ENCODE measurements at regions not wholly inside any gene's neighbourhood (a gene's known extent, or its start where the extent isn't known, plus 50 kb on each side); places are given as distances from the start of the nearest gene placed in this dataset.

DNA sequence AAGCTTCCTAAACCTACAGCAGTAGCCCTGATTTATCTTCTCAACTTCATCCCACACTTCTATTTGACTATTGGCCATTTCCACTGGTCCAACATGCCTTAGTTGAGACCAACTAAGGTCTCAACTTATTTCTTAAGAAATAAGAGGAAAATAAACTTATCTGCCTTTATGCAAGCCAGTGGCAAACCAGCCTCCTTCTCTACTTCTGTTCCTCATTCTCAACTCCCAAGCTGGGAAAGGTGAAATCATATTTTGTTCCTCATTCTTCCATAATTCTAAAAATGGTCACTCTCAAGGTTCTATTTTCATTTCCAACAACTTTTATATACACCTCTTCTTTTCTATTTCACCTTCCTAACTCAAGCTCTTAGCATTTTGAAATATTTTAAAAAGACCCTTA, 149.6 kb upstream of the C9orf72 start:
- H3K4me2 ChIP-seq (ENCODE audit: control insufficient read depth, insufficient read depth) = no peak overlapping the region
- SMC1A ChIA-PET (ENCODE audit: uncharacterized antibody, unreplicated experiment) = interaction anchor here (0.6 to 8.9 kb wide), 3 partner anchors 25 to 390 kb away, joined by 3 to 100 read pairs (median 8); no protein-coding TSS in a partner anchor
- DNase-seq (ENCODE audit: low read depth, low spot score) (no peak), FAIRE-seq (no peak), ATAC-seq (no peak)
- intact Hi-C loops (cut with micrococcal nuclease; ENCODE audit: unreplicated experiment) (no loop called here), in situ Hi-C loops (cut with MboI) (loop anchor here (5.0 kb wide), 1 partner anchor 349 kb away; no protein-coding TSS in a partner anchor)
- H3K4me1 ChIP-seq (ENCODE audit: control insufficient read depth, insufficient read depth, low read length) = no peaks in the 10 kb centered on the region
- no peak overlapping the region for H3K4me3 ChIP-seq
- no peaks in the 10 kb centered on the region for H4K20me1 ChIP-seq (ENCODE audit: control insufficient read depth, insufficient read depth)
- H3K9me3 ChIP-seq (replicated peaks; ENCODE audit: control insufficient read depth, insufficient read depth, low read length) = no peaks in the 10 kb centered on the region
- TF ChIP-seq, protein P1, sequence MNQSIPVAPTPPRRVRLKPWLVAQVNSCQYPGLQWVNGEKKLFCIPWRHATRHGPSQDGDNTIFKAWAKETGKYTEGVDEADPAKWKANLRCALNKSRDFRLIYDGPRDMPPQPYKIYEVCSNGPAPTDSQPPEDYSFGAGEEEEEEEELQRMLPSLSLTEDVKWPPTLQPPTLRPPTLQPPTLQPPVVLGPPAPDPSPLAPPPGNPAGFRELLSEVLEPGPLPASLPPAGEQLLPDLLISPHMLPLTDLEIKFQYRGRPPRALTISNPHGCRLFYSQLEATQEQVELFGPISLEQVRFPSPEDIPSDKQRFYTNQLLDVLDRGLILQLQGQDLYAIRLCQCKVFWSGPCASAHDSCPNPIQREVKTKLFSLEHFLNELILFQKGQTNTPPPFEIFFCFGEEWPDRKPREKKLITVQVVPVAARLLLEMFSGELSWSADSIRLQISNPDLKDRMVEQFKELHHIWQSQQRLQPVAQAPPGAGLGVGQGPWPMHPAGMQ (IDR thresholded peaks at IDR 0.05; ENCODE audit: borderline replicate concordance) = no peak
- no peak for TF ChIP-seq POLR2AphosphoS2 (IDR thresholded peaks at IDR 0.05; ENCODE audit: low read depth, low read length)
- TF ChIP-seq NRF1 (conservative IDR thresholded peaks at IDR 0.05; ENCODE audit: low read depth, low read length) = no peak
- TF ChIP-seq, protein P2, sequence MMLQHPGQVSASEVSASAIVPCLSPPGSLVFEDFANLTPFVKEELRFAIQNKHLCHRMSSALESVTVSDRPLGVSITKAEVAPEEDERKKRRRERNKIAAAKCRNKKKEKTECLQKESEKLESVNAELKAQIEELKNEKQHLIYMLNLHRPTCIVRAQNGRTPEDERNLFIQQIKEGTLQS (IDR thresholded peaks at IDR 0.05; ENCODE audit: borderline replicate concordance, extremely low read depth, low read depth, low read length) = no peak
- no peak for TF ChIP-seq RB1 (IDR thresholded peaks at IDR 0.05; ENCODE audit: borderline replicate concordance)
- no peak for TF ChIP-seq EGR1 (IDR thresholded peaks at IDR 0.05; ENCODE audit: borderline replicate concordance in 1 of 2, low read depth in 2 of 2, low read length in 2 of 2)
- no peak for TF ChIP-seq CHD2 (IDR thresholded peaks at IDR 0.05; ENCODE audit: borderline replicate concordance, low read depth, low read length)
- TF ChIP-seq SMAD1 (IDR thresholded peaks at IDR 0.05; ENCODE audit: low read depth, partially characterized antibody) = no peak
- TF ChIP-seq, protein P3, sequence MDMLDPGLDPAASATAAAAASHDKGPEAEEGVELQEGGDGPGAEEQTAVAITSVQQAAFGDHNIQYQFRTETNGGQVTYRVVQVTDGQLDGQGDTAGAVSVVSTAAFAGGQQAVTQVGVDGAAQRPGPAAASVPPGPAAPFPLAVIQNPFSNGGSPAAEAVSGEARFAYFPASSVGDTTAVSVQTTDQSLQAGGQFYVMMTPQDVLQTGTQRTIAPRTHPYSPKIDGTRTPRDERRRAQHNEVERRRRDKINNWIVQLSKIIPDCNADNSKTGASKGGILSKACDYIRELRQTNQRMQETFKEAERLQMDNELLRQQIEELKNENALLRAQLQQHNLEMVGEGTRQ (IDR thresholded peaks at IDR 0.05; ENCODE audit: borderline replicate concordance, low read depth, low read length) = no peak
- no peak for TF ChIP-seq SMARCA5 (IDR thresholded peaks at IDR 0.05)
- TF ChIP-seq MYB (IDR thresholded peaks at IDR 0.05; ENCODE audit: borderline replicate concordance, low read depth, low read length) = no peak
- no peak for TF ChIP-seq CBFB (IDR thresholded peaks at IDR 0.05; ENCODE audit: low read depth)
- no peaks in the 10 kb centered on the region for H3K36me3 ChIP-seq (ENCODE audit: control insufficient read depth in 2 of 2, insufficient read depth in 2 of 2, low read length in 1 of 2)
- H3K27me3 ChIP-seq (replicated peaks in 1 of 2; ENCODE audit: control insufficient read depth in 2 of 2, insufficient read depth in 2 of 2, low read length in 1 of 2) = no peaks in the 10 kb centered on the region; a peak in 1 of 4 replicates
- CTCF ChIA-PET = interaction anchor here (1.3 kb wide), 1 partner anchor 166 kb away, joined by 3 read pairs; no protein-coding TSS in a partner anchor
- no TSS peak for BruUV-seq (replicated peaks)
- POLR2A ChIA-PET = no interaction called here
- no peak overlapping the region for H3K9ac ChIP-seq (ENCODE audit: control insufficient read depth, insufficient read depth, low read length)
- H3K79me2 ChIP-seq (ENCODE audit: control insufficient read depth, insufficient read depth, low read length) = no peaks in the 10 kb centered on the region
- no peak overlapping the region for H2AFZ ChIP-seq (ENCODE audit: control insufficient read depth, low read depth, low read length)
- no peak overlapping the region for H3K27ac ChIP-seq (ENCODE audit: control insufficient read depth, insufficient read depth)
- RAD21 ChIA-PET (ENCODE audit: unreplicated experiment) = interaction anchor here (1.9 kb wide), 1 partner anchor 351 kb away, joined by 6 read pairs; no protein-coding TSS in a partner anchor
